HG03432 (cell line): ENCODE measurements at regions not wholly inside any gene's neighbourhood (a gene's known extent, or its start where the extent isn't known, plus 50 kb on each side); places are given as distances from the start of the nearest gene placed in this dataset.
"Not testable (repeated sequence)": the region's sequence is repeated elsewhere in the genome, so short reads cannot be mapped to it uniquely, and the experiment has no call there.

Experiments
- ATAC-seq: cut with Tn5 transposase; IDR thresholded peaks from one replicate; pipeline ENCODE4 v1.9.1; 2021; ENCODE audit warnings: mild to moderate bottlenecking, moderate library complexity; ENCODE audit not compliant: unreplicated experiment

GRCh38 chr2:4803396-4803795 is 888.8 kb upstream of the SOX11 start:
- no peak for ATAC-seq

DNA sequence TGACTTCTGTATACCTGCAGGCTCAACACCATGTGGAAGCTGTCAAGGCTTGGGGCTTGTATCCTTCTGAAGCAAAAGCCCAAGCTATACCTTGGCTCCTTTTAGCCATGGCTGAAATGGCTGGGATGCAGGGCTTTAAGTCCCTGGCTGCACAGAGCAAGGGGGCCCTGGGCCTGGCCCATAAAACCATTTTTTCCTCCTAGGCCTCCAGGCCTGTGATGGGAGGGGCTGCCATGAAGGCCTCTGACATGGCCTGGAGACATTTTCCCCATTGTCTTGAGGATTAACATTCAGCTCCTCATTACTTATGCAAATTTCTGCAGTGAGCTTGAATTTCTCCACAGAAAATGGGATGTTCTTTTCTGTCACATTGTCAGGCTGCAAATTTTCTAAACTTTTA is 878.0 kb upstream of the SOX11 start:
- not testable (repeated sequence) for ATAC-seq

GRCh38 chr2:4827836-4828235 is 864.3 kb upstream of the SOX11 start:
- ATAC-seq = no peak

- ATAC-seq = no peak
Observed at GRCh38 chr2:4828682-4829374, 863.4 kb upstream of the SOX11 start.

- no peak for ATAC-seq
Observed at GRCh38 chr2:4831751-4832150, 860.4 kb upstream of the SOX11 start.

DNA sequence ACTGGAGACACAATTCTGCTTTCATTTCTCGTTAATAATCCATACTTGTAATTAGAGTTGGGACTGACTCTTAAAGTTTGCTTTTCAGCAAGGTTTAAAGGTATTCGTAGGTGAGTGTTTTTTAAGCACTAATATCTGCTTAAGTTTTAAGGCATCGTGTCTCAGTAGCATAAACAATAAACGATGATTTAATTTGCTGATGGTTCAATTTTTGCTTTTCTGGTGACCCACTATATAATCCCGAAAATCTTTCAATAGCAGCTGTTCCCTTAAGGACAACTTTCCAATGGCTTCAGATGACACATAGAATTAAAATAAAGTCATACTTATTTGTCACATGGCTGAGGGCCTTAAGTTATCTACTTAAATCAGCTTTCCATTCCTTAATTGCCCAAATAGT is 859.5 kb upstream of the SOX11 start:
- no peak for ATAC-seq

GRCh38 chr2:4838626-4839025 is 853.6 kb upstream of the SOX11 start:
- no peak for ATAC-seq

GRCh38 chr2:4840791-4841190 is 851.4 kb upstream of the SOX11 start:
- ATAC-seq = no peak

DNA sequence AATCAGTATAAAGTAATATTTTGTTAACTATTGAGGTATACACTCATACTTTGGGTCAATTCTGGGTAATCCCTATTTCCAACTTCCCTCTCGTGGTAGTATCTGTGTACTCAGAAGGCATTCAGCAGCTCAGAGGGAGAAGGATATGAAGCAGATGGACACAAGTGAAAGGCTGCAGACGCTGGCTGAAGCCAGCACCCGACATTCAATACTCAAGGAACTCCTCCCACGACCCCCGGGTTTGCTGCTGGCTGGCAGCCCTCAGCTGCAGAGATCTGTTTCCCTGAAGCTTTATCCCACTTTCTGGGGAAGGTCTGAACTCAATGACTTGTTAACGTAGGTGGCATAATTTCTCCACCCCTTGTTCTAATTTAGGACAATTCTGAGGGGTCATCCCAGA is 847.3 kb upstream of the SOX11 start:
- no peak for ATAC-seq

GRCh38 chr2:4862031-4862430 is 830.2 kb upstream of the SOX11 start:
- no peak for ATAC-seq

DNA sequence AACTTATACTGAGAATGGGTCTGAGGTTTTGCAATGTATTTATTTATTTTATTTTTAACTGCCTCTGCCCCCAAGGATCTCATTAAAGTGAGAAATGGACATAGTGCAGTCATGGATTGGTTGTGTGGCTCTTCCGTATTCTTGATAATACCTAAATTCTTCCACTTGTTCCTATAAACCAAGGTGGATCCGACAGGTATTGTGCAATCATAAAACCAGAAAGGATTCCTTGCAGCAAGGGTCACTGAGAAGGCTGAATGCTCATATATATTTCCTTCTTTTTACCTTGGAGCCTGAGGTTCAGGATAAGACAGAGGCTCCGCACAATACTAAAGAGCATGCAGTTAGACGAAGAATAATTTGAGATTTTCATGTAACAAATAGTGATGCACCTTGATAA is 826.0 kb upstream of the SOX11 start:
- ATAC-seq = no peak

DNA sequence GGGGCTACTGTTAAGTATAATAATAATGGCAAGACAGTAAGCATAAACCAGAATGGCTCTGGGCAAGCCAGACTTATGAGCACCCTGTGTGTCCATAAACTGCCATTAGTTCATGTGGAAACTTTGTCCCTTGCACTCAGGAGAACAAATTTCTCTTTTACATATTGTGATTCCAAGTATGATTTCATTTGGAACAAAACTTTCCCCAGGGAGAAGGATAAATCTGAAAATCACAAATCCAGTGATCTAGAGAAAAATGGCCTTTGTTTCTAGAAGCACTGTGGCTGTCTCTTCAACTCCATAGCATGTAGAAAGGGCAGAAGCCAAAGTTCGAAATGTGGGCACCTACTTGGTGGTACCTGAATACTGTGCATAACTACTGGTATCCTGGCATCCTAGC is 823.7 kb upstream of the SOX11 start:
- ATAC-seq = no peak

DNA sequence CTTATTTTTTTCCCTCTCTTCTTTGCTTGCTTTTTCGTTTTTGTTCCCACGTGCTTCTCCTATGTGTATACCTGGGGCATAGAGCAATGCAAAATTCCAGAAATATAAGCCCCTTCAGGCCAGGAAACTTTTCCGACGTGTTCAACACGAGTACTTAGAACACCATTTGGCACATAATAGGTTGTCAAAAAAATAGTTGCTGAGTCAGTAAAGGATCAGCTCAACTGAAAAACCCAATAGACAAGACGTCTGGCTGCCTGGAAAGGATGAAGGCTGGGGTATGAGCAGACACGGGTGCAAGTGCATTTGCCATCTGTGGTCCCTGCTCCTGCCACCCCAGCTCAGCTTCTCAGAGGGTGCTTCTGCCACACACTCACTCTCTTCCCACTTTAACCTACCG is 823.0 kb upstream of the SOX11 start:
- no peak for ATAC-seq

- no peak for ATAC-seq
Observed at GRCh38 chr2:4873364-4873763, 818.8 kb upstream of the SOX11 start.

DNA sequence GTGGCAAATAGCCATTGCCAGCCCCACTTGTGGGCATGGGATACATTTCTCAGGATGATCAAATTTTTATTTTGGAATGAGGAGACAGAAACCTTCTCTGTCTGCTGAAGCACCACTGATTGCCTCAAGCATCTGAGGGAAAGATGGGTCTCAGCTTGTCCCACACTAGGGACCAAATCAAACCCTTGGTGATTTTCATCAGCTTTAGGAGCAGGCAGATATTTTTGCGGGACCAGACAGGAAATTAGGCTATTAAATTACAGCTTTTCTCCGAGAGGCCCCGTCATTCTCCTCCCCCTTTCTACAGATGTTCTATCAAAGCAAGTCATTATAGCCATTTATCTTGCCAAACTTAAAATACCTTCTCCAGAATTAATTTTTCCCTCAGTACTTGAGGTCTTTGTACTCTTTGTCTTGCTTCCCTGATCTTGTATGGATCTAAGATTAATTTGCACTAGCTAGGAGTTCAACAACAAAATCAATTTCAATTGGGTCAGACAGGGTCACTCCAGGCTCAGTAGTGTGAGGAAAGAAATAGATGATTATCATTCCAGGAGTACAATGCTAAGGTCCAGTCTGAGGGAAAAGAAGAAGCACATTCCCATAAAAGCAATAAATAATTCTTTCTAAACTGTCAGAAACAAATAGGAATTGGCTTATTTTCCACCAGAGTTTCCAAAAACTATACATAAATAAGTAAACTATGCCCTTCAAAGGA is 818.1 kb upstream of the SOX11 start:
- ATAC-seq = no peak

GRCh38 chr2:4882421-4882820 is 809.8 kb upstream of the SOX11 start:
- ATAC-seq = no peak

DNA sequence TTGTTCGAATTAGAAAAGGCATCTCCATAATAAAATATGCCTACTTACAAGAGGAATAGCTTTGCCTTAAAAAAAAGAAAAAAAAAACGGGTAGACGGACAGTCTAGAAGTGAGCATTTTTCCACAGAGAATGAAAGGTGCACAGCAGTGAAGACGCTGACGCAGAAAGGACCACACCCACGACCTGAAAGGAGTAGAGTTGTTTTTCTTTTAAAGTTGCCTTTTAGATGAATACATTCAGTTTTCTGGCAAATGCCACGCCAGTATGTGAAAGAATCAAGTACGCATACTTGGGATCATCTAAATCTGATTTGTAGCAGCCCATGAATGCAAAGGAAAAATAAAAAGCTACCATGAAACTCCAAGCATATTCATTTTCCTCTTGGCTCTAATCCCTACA is 809.2 kb upstream of the SOX11 start:
- ATAC-seq = no peak

DNA sequence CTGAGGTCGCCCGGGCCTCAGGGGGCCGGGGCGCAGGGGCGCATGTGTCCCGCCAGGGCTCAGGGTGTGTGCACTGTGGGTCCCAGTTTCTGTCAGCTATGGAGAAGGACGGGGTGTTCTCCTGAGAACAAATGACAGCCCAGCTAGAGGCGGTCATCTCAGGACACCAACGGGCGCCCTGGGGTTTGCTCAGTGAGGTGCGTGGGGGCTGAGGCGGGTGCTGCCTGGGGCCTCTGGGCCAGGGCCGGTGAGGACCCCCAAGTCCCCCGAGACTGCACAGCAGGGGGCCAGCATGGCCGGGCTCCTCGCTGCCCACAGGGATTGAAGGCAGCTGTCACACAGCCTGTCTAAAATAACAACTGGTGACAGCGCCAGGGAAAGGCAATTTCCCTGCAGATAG is 808.8 kb upstream of the SOX11 start:
- ATAC-seq = no peak

DNA sequence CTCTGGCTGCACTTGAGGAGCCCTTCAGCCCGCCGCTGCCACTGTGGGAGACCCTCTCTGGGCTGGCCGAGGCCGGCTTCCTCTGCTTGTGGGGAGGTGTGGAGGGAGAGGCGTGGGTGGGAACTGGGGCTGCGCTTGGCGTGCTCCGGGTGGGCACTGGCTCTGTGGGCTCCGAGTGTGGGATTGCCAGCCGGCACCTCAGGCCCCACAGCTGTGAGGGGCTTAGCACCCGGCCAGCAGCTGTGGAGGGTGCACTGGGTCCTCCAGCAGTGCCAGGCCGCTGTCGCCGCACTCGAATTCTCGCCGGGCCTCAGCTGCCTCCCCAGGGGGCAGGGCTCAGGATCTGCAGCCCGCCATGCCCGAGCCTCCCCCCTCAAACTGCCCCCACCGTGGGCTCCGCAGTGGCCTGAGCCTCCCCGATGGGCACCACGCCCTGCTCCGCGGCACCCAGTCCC is 808.0 kb upstream of the SOX11 start:
- no peak for ATAC-seq

- ATAC-seq = no peak
Observed at GRCh38 chr2:4891394-4891793, 800.8 kb upstream of the SOX11 start.

GRCh38 chr2:4895371-4895770 is 796.8 kb upstream of the SOX11 start:
- ATAC-seq = no peak

GRCh38 chr2:4898706-4899105 is 793.5 kb upstream of the SOX11 start:
- no peak for ATAC-seq

DNA sequence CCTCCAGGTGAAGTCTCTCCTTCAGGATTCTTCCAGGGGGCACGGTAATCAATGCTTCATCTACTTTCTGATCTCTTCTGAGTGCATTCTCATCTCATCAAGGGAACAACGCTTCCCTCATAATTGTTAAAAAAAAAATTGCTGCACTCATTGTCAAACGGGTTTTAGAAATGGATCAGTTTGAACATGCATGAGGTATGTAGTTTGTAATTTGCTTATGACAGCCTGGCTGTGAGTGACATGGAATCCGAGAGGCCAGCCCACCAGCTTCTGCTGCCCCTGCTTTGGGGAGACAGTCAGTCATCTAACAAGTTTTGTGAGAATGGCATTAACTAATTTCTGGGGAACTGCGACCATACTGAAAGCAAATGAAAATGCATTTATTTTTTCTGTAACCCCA is 791.9 kb upstream of the SOX11 start:
- no peak for ATAC-seq
